GM21526 (cell line): ENCODE measurements at regions not wholly inside any gene's neighbourhood (a gene's known extent, or its start where the extent isn't known, plus 50 kb on each side); places are given as distances from the start of the nearest gene placed in this dataset.

Experiments
- ATAC-seq: cut with Tn5 transposase; IDR thresholded peaks from one replicate; pipeline ENCODE4 v1.9.1; 2021; ENCODE audit warnings: moderate library complexity; ENCODE audit not compliant: unreplicated experiment, low FRiP score

GRCh38 chr14:97730706-97731105 lies 933.5 kb downstream of the VRK1 start:
- no peak for ATAC-seq

GRCh38 chr14:97731800-97732199 lies 934.6 kb downstream of the VRK1 start:
- no peak for ATAC-seq

- no peak for ATAC-seq
These were observed 950.1 kb downstream of the VRK1 start for GRCh38 chr14:97747316-97747715.

GRCh38 chr14:97748616-97749015 lies 951.4 kb downstream of the VRK1 start:
- no peak for ATAC-seq

GRCh38 chr14:97757491-97757890 lies 960.3 kb downstream of the VRK1 start:
- ATAC-seq, result no peak

GRCh38 chr14:97760050-97760449 lies 962.9 kb downstream of the VRK1 start:
- no peak for ATAC-seq

DNA sequence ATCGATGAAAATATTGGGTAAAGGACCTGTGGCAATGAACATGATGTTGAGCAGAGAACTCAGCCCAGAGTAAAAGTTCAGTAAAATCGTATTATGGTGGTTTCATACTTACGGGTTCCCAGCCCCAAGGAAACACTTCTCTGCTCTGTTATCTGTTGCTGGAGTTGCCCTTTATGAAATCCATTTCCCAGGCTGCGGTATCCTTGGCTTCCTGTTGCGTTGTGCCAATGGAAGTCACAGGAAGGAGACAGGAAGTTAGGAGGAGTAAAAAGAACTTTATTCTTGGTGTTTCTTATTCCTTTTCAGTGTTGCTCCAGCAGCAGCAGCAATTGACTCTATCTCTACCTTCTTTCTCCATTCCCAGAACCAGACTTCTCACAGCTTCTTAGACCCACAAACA lies 965.2 kb downstream of the VRK1 start:
- no peak for ATAC-seq

- ATAC-seq, result no peak
These were observed 974.3 kb downstream of the VRK1 start for GRCh38 chr14:97771340-97772045.

DNA sequence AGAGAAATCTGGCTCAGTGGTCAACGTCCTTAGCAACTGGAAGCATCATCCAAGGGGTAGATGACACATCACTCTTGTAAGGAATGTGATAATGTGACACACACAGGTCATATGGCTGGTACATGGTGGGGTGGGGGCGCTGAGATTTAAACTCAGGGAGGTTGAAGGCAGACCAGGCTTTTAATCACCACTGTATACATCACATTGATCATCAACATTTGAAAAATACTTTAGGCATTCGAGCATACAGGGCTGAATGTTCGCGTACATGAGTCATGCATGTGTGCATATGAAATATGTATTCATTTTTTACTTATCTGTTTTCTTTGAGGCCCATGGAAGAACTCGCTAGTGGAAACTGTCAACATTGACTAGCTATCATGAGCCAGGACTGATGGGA lies 976.4 kb downstream of the VRK1 start:
- ATAC-seq, result no peak

GRCh38 chr14:97776890-97777558 lies 979.8 kb downstream of the VRK1 start:
- no peak for ATAC-seq

DNA sequence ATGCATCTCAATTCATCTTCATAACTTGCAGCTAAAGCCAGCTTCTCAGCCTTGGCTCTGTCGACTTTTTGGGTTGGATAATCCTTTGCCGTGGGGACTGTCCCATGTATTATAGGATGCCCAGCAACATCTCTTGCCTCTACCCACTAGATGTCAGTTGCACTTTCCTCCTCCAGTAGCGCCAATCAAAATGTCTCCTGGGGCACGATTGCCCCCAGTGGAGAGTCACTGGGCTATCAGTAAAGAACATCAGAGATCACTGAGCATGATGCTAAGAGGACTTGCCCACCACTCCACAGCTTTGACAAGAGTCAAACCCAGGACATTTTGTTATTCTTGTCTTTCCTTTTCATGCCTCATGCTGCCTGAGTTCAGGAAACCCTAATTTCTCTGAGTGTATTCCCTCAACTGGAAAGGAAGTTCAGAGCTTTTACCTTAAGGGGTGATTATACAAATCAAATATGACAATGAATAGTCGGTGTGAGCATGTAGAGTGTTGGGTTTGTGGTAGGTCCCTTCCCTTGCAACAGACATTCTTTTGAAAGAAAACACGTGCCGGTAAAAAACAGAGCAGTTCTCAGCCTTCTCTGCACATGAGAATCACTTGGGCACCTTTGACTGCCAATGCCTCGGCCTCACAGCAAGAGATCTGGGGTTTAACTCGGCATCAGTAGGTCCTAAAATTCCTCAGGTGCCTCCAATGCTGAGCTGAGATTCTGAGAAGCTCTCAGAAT lies 980.6 kb downstream of the VRK1 start:
- no peak for ATAC-seq

- no peak for ATAC-seq
These were observed 982.0 kb downstream of the VRK1 start for GRCh38 chr14:97779140-97779539.

DNA sequence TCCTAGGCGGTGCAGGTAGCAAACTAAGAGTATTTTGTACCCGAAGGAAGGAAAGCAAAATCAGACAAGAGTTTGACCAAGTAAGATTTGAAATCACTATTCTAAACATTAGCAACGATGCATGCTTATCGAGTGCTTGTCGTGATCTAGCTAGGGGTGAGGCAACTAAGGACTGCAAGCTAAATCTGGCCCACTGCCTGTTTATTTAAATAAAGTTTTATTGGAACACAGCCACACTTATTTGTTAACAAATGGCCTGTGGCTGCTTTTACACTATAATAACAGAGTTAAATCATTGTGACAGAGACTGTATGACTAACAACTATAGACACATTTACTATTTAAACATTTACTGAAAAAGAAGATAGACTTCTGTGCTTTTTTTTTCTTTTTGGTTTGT lies 983.6 kb downstream of the VRK1 start:
- ATAC-seq, result no peak

GRCh38 chr14:97781961-97782360 lies 984.8 kb downstream of the VRK1 start:
- ATAC-seq, result no peak

DNA sequence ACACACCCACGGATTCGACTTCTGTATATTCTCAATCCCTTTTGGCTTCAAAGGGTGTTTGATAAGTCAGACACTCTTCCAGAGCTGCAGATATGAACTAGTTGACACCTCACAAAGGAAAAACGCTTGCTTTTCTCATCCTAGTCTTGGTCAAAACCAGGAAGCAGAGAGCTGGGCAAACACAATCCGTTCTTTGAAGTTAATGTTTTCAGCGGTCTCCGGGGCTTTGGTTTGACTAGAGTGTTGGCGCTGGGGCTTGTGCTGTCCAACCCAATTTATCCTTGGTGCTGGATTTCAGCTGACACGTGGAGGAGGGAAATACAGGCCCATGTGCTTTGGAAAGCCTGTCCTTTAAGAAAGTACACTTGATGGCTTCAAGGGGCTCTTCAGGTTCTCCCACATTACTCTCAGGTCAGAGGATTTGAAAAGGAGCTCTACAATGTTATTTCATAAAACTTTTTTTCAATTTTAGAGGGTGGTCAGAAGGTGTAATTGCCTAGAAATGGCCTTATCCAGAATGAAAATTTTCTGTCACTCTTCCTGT lies 985.8 kb downstream of the VRK1 start:
- no peak for ATAC-seq

DNA sequence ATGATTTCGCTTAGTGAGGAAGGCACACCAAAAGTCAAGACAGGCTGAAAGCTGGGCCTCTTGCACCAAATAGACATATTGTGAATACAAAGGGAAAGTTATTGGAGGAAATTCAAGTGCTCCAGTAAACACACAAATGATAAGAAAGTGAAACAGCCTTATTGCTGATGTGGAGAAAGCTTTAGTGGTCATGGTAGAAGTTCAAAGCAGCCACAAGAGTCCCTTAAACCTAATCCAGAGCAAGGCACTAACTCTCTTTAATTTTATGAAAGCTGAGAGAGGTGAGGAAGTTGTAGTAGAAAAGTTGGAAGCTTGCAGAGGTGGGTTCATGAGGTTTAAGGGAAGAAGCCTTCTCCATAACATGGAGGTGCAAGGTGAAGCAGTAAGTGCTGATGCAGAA lies 988.3 kb downstream of the VRK1 start:
- ATAC-seq, result no peak

- ATAC-seq, result no peak
These were observed 991.2 kb downstream of the VRK1 start for GRCh38 chr14:97788364-97788763.

GRCh38 chr14:97788846-97789526 lies 991.8 kb downstream of the VRK1 start:
- no peak for ATAC-seq

GRCh38 chr14:97791072-97791471 lies 993.9 kb downstream of the VRK1 start:
- ATAC-seq, result no peak

GRCh38 chr14:97791906-97792305 lies 994.7 kb downstream of the VRK1 start:
- ATAC-seq, result no peak

GRCh38 chr14:97796511-97796910 lies 999.3 kb downstream of the VRK1 start:
- no peak for ATAC-seq
